Astrocyte (in vitro differentiated cells and primary cell): ENCODE measurements at regions not wholly inside any gene's neighbourhood (a gene's known extent, or its start where the extent isn't known, plus 50 kb on each side); places are given as distances from the start of the nearest gene placed in this dataset.

Experiments
- DNase-seq: peaks from one replicate; pipeline ENCODE4 v3.0.0-alpha.2; 2010; ENCODE audit warnings: low read depth
- FAIRE-seq: peaks from 2 replicates; lab custom pipeline; 2011; peaks lifted over from hg19 to GRCh38; lab: Jason Lieb, UNC
- H2AFZ ChIP-seq: 2 replicates; pipeline ENCODE4 v1.6.0; 2012; ENCODE audit warnings: low read depth, low read length, inconsistent platforms
- H3K27ac ChIP-seq: 2 replicates; pipeline ENCODE4 v1.5.1; 2011; ENCODE audit warnings: low read depth, low read length, inconsistent platforms
- H3K27me3 ChIP-seq: 2 replicates; pipeline ENCODE4 v1.6.0; 2011; ENCODE audit warnings: low read length, inconsistent platforms; ENCODE audit not compliant: insufficient read depth
- H3K36me3 ChIP-seq: 2 replicates; pipeline ENCODE4 v1.5.1; 2011; ENCODE audit warnings: low read length, inconsistent platforms; ENCODE audit not compliant: insufficient read depth
- H3K4me1 ChIP-seq: 2 replicates; pipeline ENCODE4 v1.5.1; 2011; ENCODE audit warnings: low read length, inconsistent platforms; ENCODE audit not compliant: insufficient read depth
- H3K4me2 ChIP-seq: 2 replicates; pipeline ENCODE4 v1.6.0; 2012; ENCODE audit warnings: low read length, inconsistent platforms
- H3K4me3 ChIP-seq: 2 replicates; pipeline ENCODE4 v1.5.1; 2011; ENCODE audit warnings: low read depth, mild to moderate bottlenecking, low read length, inconsistent platforms; ENCODE audit not compliant: insufficient read depth
- H3K79me2 ChIP-seq: 2 replicates; pipeline ENCODE4 v1.6.0; 2012; ENCODE audit warnings: mild to moderate bottlenecking, low read length, inconsistent platforms; ENCODE audit not compliant: insufficient read depth
- H3K9ac ChIP-seq: 2 replicates; pipeline ENCODE4 v1.6.0; 2012; ENCODE audit warnings: mild to moderate bottlenecking, low read length, inconsistent platforms
- H3K9me3 ChIP-seq: 2 replicates; pipeline ENCODE4 v1.5.1; 2012; ENCODE audit warnings: low read depth, mild to moderate bottlenecking, low read length, inconsistent platforms; ENCODE audit not compliant: insufficient read depth
- H4K20me1 ChIP-seq: 2 replicates; pipeline ENCODE4 v1.6.0; 2012; ENCODE audit warnings: low read length, inconsistent platforms; ENCODE audit not compliant: insufficient read depth
- H3K27ac Mint-ChIP-seq: one replicate; pipeline ENCODE4 v1.8.0; 2021; ENCODE audit warnings: mild to moderate bottlenecking, mixed read lengths; ENCODE audit not compliant: unreplicated experiment
- H3K27me3 Mint-ChIP-seq: one replicate; pipeline ENCODE4 v1.8.0; 2021; ENCODE audit warnings: low read depth, mixed read lengths; ENCODE audit not compliant: unreplicated experiment
- H3K36me3 Mint-ChIP-seq: one replicate; pipeline ENCODE4 v1.8.0; 2021; ENCODE audit warnings: low read depth, mixed read lengths; ENCODE audit not compliant: unreplicated experiment
- H3K4me1 Mint-ChIP-seq: one replicate; pipeline ENCODE4 v1.8.0; 2021; ENCODE audit warnings: low read depth, mixed read lengths; ENCODE audit not compliant: unreplicated experiment
- H3K4me3 Mint-ChIP-seq: one replicate; pipeline ENCODE4 v1.8.0; 2021; ENCODE audit warnings: mild to moderate bottlenecking, moderate library complexity, mixed read lengths; ENCODE audit not compliant: unreplicated experiment
- H3K9me3 Mint-ChIP-seq: one replicate; pipeline ENCODE4 v1.8.0; 2021; ENCODE audit warnings: mild to moderate bottlenecking, mixed read lengths; ENCODE audit not compliant: unreplicated experiment
- CTCF ChIP-seq: IDR thresholded peaks from 2 replicates; pipeline ENCODE4 v1.5.1; 2011; ENCODE audit warnings: low read depth, mild to moderate bottlenecking, inconsistent platforms, low read length, moderate library complexity; ENCODE audit not compliant: insufficient read depth
- EZH2 ChIP-seq: IDR thresholded peaks from 2 replicates; pipeline ENCODE4 v1.6.1; 2012; ENCODE audit warnings: mild to moderate bottlenecking, low read length, inconsistent platforms; ENCODE audit not compliant: insufficient read depth

DNA sequence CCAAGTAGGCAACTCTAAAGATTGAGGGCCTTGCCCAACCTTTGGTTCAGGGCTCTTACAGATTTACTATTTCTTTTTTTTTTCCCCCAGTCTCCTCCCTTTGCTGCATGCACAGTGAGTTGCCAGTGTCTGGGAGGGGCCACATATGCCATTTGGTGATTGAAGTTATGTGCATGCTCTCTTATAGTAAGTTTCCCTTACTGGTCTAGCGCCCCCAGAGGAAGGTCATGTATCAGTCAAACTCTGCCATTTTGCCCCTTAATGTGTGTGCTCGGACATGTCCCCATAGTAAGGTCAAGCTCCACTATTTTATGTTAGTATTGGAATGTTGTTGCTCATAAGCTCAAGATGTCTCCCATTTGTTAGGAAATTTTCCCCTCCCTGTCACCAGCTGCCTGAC, 1138.0 kb upstream of the SLC10A2 start:
- Histone ChIP-seq H3K36me3 (no peaks in the 10 kb centered on the region), H3K4me1 (no peaks in the 10 kb centered on the region), H3K4me2 (no peak overlapping the region), H3K9ac (no peak overlapping the region), H3K9me3 (no peaks in the 10 kb centered on the region), H4K20me1 (no peaks in the 10 kb centered on the region), H3K27ac (no peak overlapping the region), H3K79me2 (no peaks in the 10 kb centered on the region), H2AFZ (no peak overlapping the region), H3K4me3 (no peak overlapping the region), H3K27me3 (no peaks in the 10 kb centered on the region)
- Mint-ChIP-seq H3K9me3 (no peaks in the 10 kb centered on the region), H3K27ac (no peak overlapping the region), H3K4me1 (no peaks in the 10 kb centered on the region), H3K36me3 (no peaks in the 10 kb centered on the region), H3K4me3 (no peak overlapping the region), H3K27me3 (no peaks in the 10 kb centered on the region)
- FAIRE-seq = no peak
- no peak for TF ChIP-seq EZH2
- TF ChIP-seq CTCF = no peak
- DNase-seq = no peak

GRCh38 chr13:104198801-104199200, 1132.6 kb upstream of the SLC10A2 start:
- H3K27me3 ChIP-seq = no peaks in the 10 kb centered on the region
- H3K27ac ChIP-seq = no peak overlapping the region
- H3K4me1 ChIP-seq = no peaks in the 10 kb centered on the region
- no peaks in the 10 kb centered on the region for H3K36me3 ChIP-seq
- H3K9me3 Mint-ChIP-seq = no peaks in the 10 kb centered on the region
- H3K9ac ChIP-seq = no peak overlapping the region
- H3K4me1 Mint-ChIP-seq = no peaks in the 10 kb centered on the region
- DNase-seq (no peak), FAIRE-seq (no peak)
- no peaks in the 10 kb centered on the region for H3K79me2 ChIP-seq
- no peaks in the 10 kb centered on the region for H3K27me3 Mint-ChIP-seq
- H3K4me3 Mint-ChIP-seq = no peak overlapping the region
- no peaks in the 10 kb centered on the region for H3K36me3 Mint-ChIP-seq
- TF ChIP-seq EZH2 (no peak), CTCF (no peak)
- H2AFZ ChIP-seq = no peak overlapping the region
- no peaks in the 10 kb centered on the region for H4K20me1 ChIP-seq
- no peak overlapping the region for H3K27ac Mint-ChIP-seq
- no peak overlapping the region for H3K4me3 ChIP-seq
- no peak overlapping the region for H3K4me2 ChIP-seq
- H3K9me3 ChIP-seq = no peaks in the 10 kb centered on the region

GRCh38 chr13:104196611-104197010, 1130.4 kb upstream of the SLC10A2 start:
- H3K9me3 Mint-ChIP-seq = peaks cover 4% of the 10 kb centered on the region
- no peak overlapping the region for H3K27ac Mint-ChIP-seq
- H3K36me3 Mint-ChIP-seq = no peaks in the 10 kb centered on the region
- Histone ChIP-seq H3K36me3 (no peaks in the 10 kb centered on the region), H3K4me3 (no peak overlapping the region), H3K9ac (no peak overlapping the region), H3K79me2 (no peaks in the 10 kb centered on the region), H3K4me2 (no peak overlapping the region), H3K4me1 (no peaks in the 10 kb centered on the region), H3K27me3 (no peaks in the 10 kb centered on the region), H3K27ac (no peak overlapping the region), H4K20me1 (no peaks in the 10 kb centered on the region), H3K9me3 (no peaks in the 10 kb centered on the region), H2AFZ (no peak overlapping the region)
- DNase-seq (no peak), FAIRE-seq (no peak)
- H3K27me3 Mint-ChIP-seq = no peaks in the 10 kb centered on the region
- no peaks in the 10 kb centered on the region for H3K4me1 Mint-ChIP-seq
- TF ChIP-seq EZH2 (no peak), CTCF (no peak)
- no peak overlapping the region for H3K4me3 Mint-ChIP-seq
